Endothelial cell of umbilical vein (primary cell): ENCODE measurements at regions not wholly inside any gene's neighbourhood (a gene's known extent, or its start where the extent isn't known, plus 50 kb on each side); places are given as distances from the start of the nearest gene placed in this dataset.

ENCODE experiments used
- POLR2A ChIP-seq: IDR thresholded peaks from 2 replicates; pipeline ENCODE4 v1.6.1; 2012; ENCODE audit warnings: low read depth, mild to moderate bottlenecking, control low read depth, low read length
- POLR2AphosphoS5 ChIP-seq: IDR thresholded peaks from 2 replicates; pipeline ENCODE4 v1.6.1; 2012; ENCODE audit warnings: low read depth, mild to moderate bottlenecking, control low read depth, low read length, moderate library complexity; ENCODE audit not compliant: insufficient read depth
- TF ChIP-seq, protein P1 (sequence below), 2 donors: IDR thresholded peaks; 1 replicate in 1 of 2; 2 replicates in 1 of 2; pipeline ENCODE4 v1.5.1; 2011; ENCODE audit warnings: low read length in 2 of 2, mild to moderate bottlenecking in 2 of 2, moderate library complexity in 2 of 2, control low read depth in 1 of 2, inconsistent platforms in 1 of 2, low read depth in 1 of 2; ENCODE audit not compliant: insufficient read depth in 1 of 2; ENCODE audit errors: extremely low read depth in 1 of 2

DNA sequence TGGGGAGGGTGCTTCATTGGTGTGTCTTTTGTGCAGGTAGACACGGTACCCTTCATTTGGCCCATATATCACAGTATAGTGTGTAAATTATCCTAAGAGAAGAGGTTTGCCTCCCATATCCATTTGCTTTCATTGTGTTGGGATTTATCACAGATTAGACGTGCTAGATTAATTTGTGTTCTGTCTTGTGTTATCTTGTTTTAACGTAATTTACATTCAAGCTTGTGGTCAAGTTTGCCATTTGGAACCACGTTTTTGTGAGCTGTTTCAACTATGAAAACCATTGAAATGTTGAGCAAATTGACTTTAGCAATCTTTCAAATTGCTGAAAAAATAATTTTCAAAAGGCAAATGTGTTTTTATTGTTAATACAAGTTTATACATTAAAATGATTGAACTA is 1826.5 kb downstream of the SLITRK5 start:
- TF ChIP-seq, protein P1, sequence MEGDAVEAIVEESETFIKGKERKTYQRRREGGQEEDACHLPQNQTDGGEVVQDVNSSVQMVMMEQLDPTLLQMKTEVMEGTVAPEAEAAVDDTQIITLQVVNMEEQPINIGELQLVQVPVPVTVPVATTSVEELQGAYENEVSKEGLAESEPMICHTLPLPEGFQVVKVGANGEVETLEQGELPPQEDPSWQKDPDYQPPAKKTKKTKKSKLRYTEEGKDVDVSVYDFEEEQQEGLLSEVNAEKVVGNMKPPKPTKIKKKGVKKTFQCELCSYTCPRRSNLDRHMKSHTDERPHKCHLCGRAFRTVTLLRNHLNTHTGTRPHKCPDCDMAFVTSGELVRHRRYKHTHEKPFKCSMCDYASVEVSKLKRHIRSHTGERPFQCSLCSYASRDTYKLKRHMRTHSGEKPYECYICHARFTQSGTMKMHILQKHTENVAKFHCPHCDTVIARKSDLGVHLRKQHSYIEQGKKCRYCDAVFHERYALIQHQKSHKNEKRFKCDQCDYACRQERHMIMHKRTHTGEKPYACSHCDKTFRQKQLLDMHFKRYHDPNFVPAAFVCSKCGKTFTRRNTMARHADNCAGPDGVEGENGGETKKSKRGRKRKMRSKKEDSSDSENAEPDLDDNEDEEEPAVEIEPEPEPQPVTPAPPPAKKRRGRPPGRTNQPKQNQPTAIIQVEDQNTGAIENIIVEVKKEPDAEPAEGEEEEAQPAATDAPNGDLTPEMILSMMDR (IDR thresholded peaks at IDR 0.05; ENCODE audit: extremely low read depth in 1 of 2, insufficient read depth in 1 of 2, low read depth in 1 of 2, low read length in 2 of 2), result no peak
- TF ChIP-seq POLR2AphosphoS5, result no peak
- TF ChIP-seq POLR2A, result no peak
